T-helper 17 cell (primary cell): ENCODE measurements at regions not wholly inside any gene's neighbourhood (a gene's known extent, or its start where the extent isn't known, plus 50 kb on each side); places are given as distances from the start of the nearest gene placed in this dataset.

ENCODE experiments used
- ATAC-seq: fragments of 150-1000 bp; cut with Tn5 transposase; 2 replicates; pipeline ENCODE4 v1.10.0; 2021; ENCODE audit warnings: mild to moderate bottlenecking, moderate library complexity
- DNase-seq, 3 donors: peaks; one replicate each; pipeline versions ENCODE4 v3.0.0 to v3.0.0-alpha.2; 2020 to 2021
- H3K9me3 ChIP-seq: one replicate; pipeline ENCODE4 v1.7.0; 2013; ENCODE audit warnings: low read length, mild to moderate bottlenecking; ENCODE audit not compliant: control insufficient read depth, poor library complexity, severe bottlenecking
- H3K27ac Mint-ChIP-seq: one replicate; pipeline ENCODE4 v1.8.0; 2022; ENCODE audit warnings: mild to moderate bottlenecking, moderate library complexity, mixed read lengths
- H3K27me3 Mint-ChIP-seq: one replicate; pipeline ENCODE4 v1.8.0; 2022; ENCODE audit warnings: mixed read lengths
- H3K36me3 Mint-ChIP-seq: one replicate; pipeline ENCODE4 v1.8.0; 2022; ENCODE audit warnings: low read depth, mixed read lengths
- H3K4me1 Mint-ChIP-seq: one replicate; pipeline ENCODE4 v1.8.0; 2022; ENCODE audit warnings: mild to moderate bottlenecking, mixed read lengths
- H3K4me3 Mint-ChIP-seq: one replicate; pipeline ENCODE4 v1.8.0; 2022; ENCODE audit warnings: mild to moderate bottlenecking, moderate library complexity, mixed read lengths

DNA sequence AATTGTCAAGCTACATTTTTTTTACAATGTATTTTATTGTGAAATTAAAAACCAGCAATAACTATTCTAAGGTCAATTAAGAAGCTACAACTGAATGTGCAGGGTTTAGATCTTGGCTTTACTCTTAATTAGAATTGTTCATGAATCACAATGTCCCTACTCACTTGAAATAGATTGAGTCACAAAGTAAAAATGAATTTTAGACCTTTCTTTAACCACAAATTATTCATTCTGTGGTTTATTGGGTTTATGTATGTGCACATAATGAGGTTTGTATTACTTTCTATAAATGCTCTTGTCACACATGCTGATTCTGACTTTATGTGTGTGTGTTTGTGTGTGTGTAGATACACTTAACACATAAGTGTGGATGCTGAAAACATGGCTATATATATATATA is 647.0 kb upstream of the AADAT start:
- peaks cover under 1% of the 10 kb centered on the region for H3K9me3 ChIP-seq
- H3K27me3 Mint-ChIP-seq, result no peaks in the 10 kb centered on the region
- H3K27ac Mint-ChIP-seq, result no peak overlapping the region
- ATAC-seq (no peak), DNase-seq (no peak)
- H3K4me1 Mint-ChIP-seq, result no peaks in the 10 kb centered on the region
- H3K36me3 Mint-ChIP-seq, result no peaks in the 10 kb centered on the region
- H3K4me3 Mint-ChIP-seq, result no peak overlapping the region

DNA sequence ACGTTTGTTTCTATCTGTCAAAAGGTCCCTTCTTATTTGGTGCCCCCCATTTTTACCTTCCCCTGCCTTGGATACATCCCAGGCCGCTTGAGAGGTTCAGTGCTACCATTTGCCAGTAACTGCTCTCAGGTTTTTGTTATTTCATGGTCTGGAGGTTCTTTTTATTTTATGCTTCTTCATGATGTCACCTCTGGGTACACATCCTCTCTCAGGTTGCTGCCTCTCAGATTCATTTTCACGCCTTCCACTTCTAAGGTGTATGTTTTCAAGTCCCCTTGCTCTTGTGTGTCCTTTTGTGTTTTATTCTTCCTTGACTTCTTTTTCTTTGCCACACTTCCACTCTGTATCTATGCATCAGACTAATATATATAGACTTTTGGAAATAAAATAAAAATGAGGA is 640.1 kb upstream of the AADAT start:
- H3K27ac Mint-ChIP-seq, result no peak overlapping the region
- no peak for DNase-seq
- no peak overlapping the region for H3K4me3 Mint-ChIP-seq
- no peak for ATAC-seq
- no peaks in the 10 kb centered on the region for H3K4me1 Mint-ChIP-seq
- H3K36me3 Mint-ChIP-seq, result no peaks in the 10 kb centered on the region
- H3K9me3 ChIP-seq, result peaks cover 4% of the 10 kb centered on the region
- H3K27me3 Mint-ChIP-seq, result no peaks in the 10 kb centered on the region

GRCh38 chr4:170729236-170729635 is 639.5 kb upstream of the AADAT start:
- no peak overlapping the region for H3K4me3 Mint-ChIP-seq
- peaks cover 4% of the 10 kb centered on the region for H3K9me3 ChIP-seq
- no peaks in the 10 kb centered on the region for H3K36me3 Mint-ChIP-seq
- ATAC-seq (no peak), DNase-seq (no peak)
- no peaks in the 10 kb centered on the region for H3K27me3 Mint-ChIP-seq
- H3K4me1 Mint-ChIP-seq, result no peaks in the 10 kb centered on the region
- no peak overlapping the region for H3K27ac Mint-ChIP-seq

DNA sequence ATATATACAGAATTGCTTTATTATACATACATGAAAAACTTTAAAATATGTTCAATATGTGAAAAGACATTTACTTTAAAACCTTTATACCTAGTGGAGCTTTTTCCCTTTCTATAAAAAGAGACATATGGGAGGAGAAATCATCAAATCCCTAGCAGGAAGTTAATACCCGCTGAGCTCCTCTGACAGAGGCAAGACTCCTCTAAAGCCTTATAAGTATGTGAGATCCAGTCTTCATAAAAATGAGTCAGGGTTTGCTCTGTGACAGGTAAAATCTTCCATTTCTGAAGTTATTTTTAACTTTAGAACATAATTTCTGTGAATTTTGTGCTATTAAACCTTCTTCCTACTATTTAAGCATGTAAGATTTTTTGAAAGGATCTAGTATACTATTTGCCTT is 634.4 kb upstream of the AADAT start:
- Mint-ChIP-seq H3K27ac (no peak overlapping the region), H3K4me1 (no peaks in the 10 kb centered on the region), H3K4me3 (no peak overlapping the region), H3K27me3 (no peaks in the 10 kb centered on the region), H3K36me3 (no peaks in the 10 kb centered on the region)
- ATAC-seq (no peak), DNase-seq (no peak)
- H3K9me3 ChIP-seq, result no peaks in the 10 kb centered on the region

- ATAC-seq, result no peak
- no peak for DNase-seq
- Mint-ChIP-seq H3K4me1 (no peaks in the 10 kb centered on the region), H3K27me3 (no peaks in the 10 kb centered on the region), H3K36me3 (no peaks in the 10 kb centered on the region), H3K4me3 (no peak overlapping the region), H3K27ac (no peak overlapping the region)
- no peaks in the 10 kb centered on the region for H3K9me3 ChIP-seq
Measured at GRCh38 chr4:170723171-170723570, 633.4 kb upstream of the AADAT start.

- no peaks in the 10 kb centered on the region for H3K27me3 Mint-ChIP-seq
- no peak overlapping the region for H3K4me3 Mint-ChIP-seq
- DNase-seq, result no peak
- H3K36me3 Mint-ChIP-seq, result no peaks in the 10 kb centered on the region
- no peaks in the 10 kb centered on the region for H3K4me1 Mint-ChIP-seq
- H3K27ac Mint-ChIP-seq, result no peak overlapping the region
- no peaks in the 10 kb centered on the region for H3K9me3 ChIP-seq
- ATAC-seq, result no peak
Measured at GRCh38 chr4:170721812-170722373, 632.1 kb upstream of the AADAT start.

DNA sequence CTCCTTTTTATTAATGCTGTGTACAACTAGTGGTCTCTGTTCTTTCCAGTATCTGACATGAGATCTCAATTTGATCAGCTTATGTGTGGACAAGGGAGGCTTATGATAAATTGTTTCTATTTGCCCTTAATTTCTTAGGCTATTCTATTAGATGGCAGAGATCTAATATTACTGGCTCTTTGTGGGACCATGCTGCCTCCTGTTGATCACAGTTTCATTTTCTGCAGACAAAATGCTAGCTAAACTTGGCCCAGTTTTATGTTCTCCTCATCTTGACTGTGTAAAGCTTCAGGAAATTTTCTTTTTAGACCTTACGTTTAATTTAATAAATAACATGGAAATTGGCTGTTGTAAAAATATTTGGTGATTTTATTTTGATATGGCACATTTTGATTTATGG is 627.1 kb upstream of the AADAT start:
- ATAC-seq, result no peak
- Mint-ChIP-seq H3K4me3 (no peak overlapping the region), H3K4me1 (no peaks in the 10 kb centered on the region)

GRCh38 chr4:170705907-170706306 is 616.2 kb upstream of the AADAT start:
- H3K27ac Mint-ChIP-seq, result no peak overlapping the region
- no peaks in the 10 kb centered on the region for H3K27me3 Mint-ChIP-seq
- DNase-seq (no peak), ATAC-seq (no peak)
- no peaks in the 10 kb centered on the region for H3K36me3 Mint-ChIP-seq
- no peaks in the 10 kb centered on the region for H3K9me3 ChIP-seq
- no peaks in the 10 kb centered on the region for H3K4me1 Mint-ChIP-seq
- no peak overlapping the region for H3K4me3 Mint-ChIP-seq

More for the DNA sequence above, 627.1 kb upstream of the AADAT start:
- DNase-seq, result no peak
- Mint-ChIP-seq H3K27ac (no peak overlapping the region), H3K27me3 (no peaks in the 10 kb centered on the region), H3K36me3 (no peaks in the 10 kb centered on the region)
- no peaks in the 10 kb centered on the region for H3K9me3 ChIP-seq

GRCh38 chr4:170700064-170700463 is 610.3 kb upstream of the AADAT start:
- Mint-ChIP-seq H3K27me3 (no peaks in the 10 kb centered on the region), H3K36me3 (no peaks in the 10 kb centered on the region), H3K4me3 (no peak overlapping the region), H3K27ac (no peak overlapping the region), H3K4me1 (no peaks in the 10 kb centered on the region)
- no peaks in the 10 kb centered on the region for H3K9me3 ChIP-seq
- DNase-seq (no peak), ATAC-seq (no peak)

DNA sequence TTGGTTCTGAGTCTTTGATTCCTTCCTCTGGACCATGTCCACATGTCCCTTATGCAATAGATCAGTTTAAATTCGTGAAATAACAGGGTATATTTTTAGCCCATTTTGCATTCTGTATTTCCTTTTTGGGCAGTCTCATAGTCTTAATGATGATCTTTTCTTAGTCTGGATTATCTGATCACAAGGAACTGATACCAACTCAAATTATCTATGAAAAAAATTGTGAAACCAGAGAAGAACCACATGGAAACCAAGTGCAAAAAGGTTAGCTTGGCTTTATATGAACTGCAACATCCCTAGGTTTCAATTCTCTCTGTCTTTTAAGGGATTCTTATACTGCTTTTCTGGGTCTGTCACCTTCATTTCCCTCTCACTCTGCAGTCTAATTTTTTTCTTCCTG is 608.6 kb upstream of the AADAT start:
- no peaks in the 10 kb centered on the region for H3K36me3 Mint-ChIP-seq
- ATAC-seq (no peak), DNase-seq (no peak)
- H3K4me3 Mint-ChIP-seq, result no peak overlapping the region
- H3K4me1 Mint-ChIP-seq, result no peaks in the 10 kb centered on the region
- H3K9me3 ChIP-seq, result no peaks in the 10 kb centered on the region
- no peak overlapping the region for H3K27ac Mint-ChIP-seq
- no peaks in the 10 kb centered on the region for H3K27me3 Mint-ChIP-seq

GRCh38 chr4:170697845-170698244 is 608.1 kb upstream of the AADAT start:
- DNase-seq (no peak), ATAC-seq (no peak)
- H3K9me3 ChIP-seq, result no peaks in the 10 kb centered on the region
- no peak overlapping the region for H3K4me3 Mint-ChIP-seq
- H3K27ac Mint-ChIP-seq, result no peak overlapping the region
- H3K4me1 Mint-ChIP-seq, result no peaks in the 10 kb centered on the region
- no peaks in the 10 kb centered on the region for H3K27me3 Mint-ChIP-seq
- no peaks in the 10 kb centered on the region for H3K36me3 Mint-ChIP-seq

DNA sequence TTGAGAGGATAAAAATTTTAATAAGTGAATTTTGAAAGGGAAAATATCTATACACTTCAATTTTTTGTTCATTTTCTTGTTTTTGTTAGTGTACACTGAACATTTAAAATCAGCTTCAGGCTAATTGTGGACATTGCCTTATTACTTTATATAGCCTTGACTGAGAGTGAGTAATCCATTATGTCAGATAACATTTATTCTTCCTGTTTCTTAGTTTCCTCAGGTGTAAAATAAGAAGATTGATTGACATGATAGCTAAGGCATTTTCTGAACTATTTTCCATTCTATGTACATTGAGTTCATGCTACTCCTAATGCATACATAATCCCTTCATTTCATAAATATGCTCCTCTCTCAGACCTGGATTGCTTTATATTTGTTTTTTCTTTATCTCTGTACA is 607.3 kb upstream of the AADAT start:
- Mint-ChIP-seq H3K4me1 (no peaks in the 10 kb centered on the region), H3K27ac (no peak overlapping the region), H3K36me3 (no peaks in the 10 kb centered on the region), H3K4me3 (no peak overlapping the region), H3K27me3 (no peaks in the 10 kb centered on the region)
- ATAC-seq (no peak), DNase-seq (no peak)
- H3K9me3 ChIP-seq, result no peaks in the 10 kb centered on the region

DNA sequence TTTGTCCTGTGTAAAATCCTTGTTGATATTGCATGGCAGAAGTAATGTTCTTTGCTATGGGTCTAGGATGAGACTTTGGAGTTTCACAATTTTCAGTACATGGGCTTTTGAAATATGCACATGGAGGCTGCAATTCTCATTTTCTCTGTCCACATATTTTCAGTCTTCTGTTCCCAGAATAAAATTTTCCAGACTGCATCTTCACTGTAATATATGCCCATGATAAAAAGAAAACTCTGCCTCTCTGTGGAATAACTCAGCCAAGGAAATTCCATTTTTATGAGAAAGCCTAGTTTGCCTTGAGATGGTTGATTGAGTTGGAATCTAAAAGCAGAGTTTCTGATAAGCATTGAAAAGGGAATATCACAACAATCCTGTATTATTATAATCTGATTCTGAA is 601.4 kb upstream of the AADAT start:
- DNase-seq (no peak), ATAC-seq (no peak)
- Mint-ChIP-seq H3K4me3 (no peak overlapping the region), H3K27ac (no peak overlapping the region), H3K36me3 (no peaks in the 10 kb centered on the region), H3K27me3 (no peaks in the 10 kb centered on the region), H3K4me1 (no peaks in the 10 kb centered on the region)
- H3K9me3 ChIP-seq, result no peaks in the 10 kb centered on the region

- Mint-ChIP-seq H3K27me3 (no peaks in the 10 kb centered on the region), H3K4me1 (no peaks in the 10 kb centered on the region), H3K36me3 (no peaks in the 10 kb centered on the region), H3K4me3 (no peak overlapping the region), H3K27ac (no peak overlapping the region)
- no peak for DNase-seq
- H3K9me3 ChIP-seq, result no peaks in the 10 kb centered on the region
- no peak for ATAC-seq
Measured at GRCh38 chr4:170687751-170688150, 598.0 kb upstream of the AADAT start.
